ENCODE measurements at regions not wholly inside any gene's neighbourhood (a gene's known extent, or its start where the extent isn't known, plus 50 kb on each side); places are given as distances from the start of the nearest gene placed in this dataset.

DNA sequence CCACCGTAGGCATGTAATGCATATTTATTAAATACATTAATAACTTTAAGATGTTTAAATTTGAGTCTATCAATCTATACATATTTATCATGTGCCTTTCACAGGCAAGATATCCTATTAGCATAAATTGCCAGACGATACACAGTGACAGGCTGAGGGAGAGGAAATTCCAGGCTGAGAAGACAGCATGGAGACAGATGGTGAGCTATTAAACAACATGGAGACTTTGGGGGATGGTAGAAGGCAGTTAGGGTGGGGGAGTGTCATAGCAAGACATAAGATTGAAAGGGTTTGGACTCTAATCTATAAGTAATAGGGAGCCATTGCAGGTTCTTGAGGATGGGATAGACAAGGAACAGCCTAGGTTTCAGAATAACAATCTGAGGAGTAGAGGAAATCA, 138.5 kb downstream of the NXPE2 start:
- Mint-ChIP-seq H3K27ac (no peak overlapping the region), H3K9me3 (peaks cover 0 to 2% (median 0%) of the 10 kb centered on the region in 6 donors), H3K4me3 (no peak overlapping the region), H3K27me3 (ENCODE audit: low read depth in 3 of 3) (peaks cover 0 to 6% (median 3%) of the 10 kb centered on the region in 3 donors), H3K4me1 (no peaks in the 10 kb centered on the region), H3K36me3 (no peaks in the 10 kb centered on the region)
- no peak for DNase-seq

GRCh38 chr11:114818382-114818781, 140.1 kb downstream of the NXPE2 start:
- Mint-ChIP-seq H3K27ac (no peak overlapping the region), H3K4me3 (no peak overlapping the region), H3K4me1 (no peaks in the 10 kb centered on the region), H3K36me3 (no peaks in the 10 kb centered on the region), H3K9me3 (peaks cover 0 to 3% (median 0%) of the 10 kb centered on the region in 6 donors), H3K27me3 (ENCODE audit: low read depth in 3 of 3) (peaks cover 0 to 6% (median 3%) of the 10 kb centered on the region in 3 donors)
- DNase-seq = no peak

DNA sequence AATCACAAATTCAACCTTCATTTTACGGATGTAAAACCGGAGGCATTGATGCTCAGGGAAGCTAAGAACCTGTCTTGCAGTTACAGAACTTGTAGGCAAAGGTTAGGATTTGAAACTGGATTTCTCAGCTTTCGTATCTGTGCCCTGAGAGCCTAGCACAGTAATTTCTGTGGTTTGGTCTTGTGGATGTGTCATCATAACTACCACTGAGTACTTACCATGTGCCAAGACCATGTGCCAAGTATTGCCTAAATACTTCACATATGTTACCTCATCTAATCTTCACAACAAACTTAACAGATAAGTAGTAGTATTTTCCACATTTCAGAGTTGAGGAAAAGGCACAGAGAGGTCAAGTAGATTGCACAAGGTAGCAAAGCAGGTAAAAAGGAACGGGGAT, 140.7 kb downstream of the NXPE2 start:
- Mint-ChIP-seq H3K36me3 (no peaks in the 10 kb centered on the region), H3K27me3 (ENCODE audit: low read depth in 3 of 3) (peaks cover 0 to 6% (median 3%) of the 10 kb centered on the region in 3 donors), H3K9me3 (peaks cover 0 to 4% (median 0%) of the 10 kb centered on the region in 6 donors), H3K4me1 (no peaks in the 10 kb centered on the region), H3K4me3 (no peak overlapping the region), H3K27ac (no peak overlapping the region)
- no peak for DNase-seq

GRCh38 chr11:114820621-114821020, 142.3 kb downstream of the NXPE2 start:
- DNase-seq = no peak
- Mint-ChIP-seq H3K9me3 (peaks cover 0 to 4% (median 0%) of the 10 kb centered on the region in 6 donors), H3K4me3 (no peak overlapping the region), H3K36me3 (no peaks in the 10 kb centered on the region), H3K27ac (no peak overlapping the region), H3K27me3 (ENCODE audit: low read depth in 3 of 3) (peaks cover 0 to 2% (median 0%) of the 10 kb centered on the region in 3 donors), H3K4me1 (no peaks in the 10 kb centered on the region)

- H3K36me3 Mint-ChIP-seq = peaks cover 0 to 2% (median 0%) of the 10 kb centered on the region in 3 donors
- no peak overlapping the region for H3K27ac Mint-ChIP-seq
- no peak for DNase-seq
- H3K9me3 Mint-ChIP-seq = peaks cover 0 to 4% (median 0%) of the 10 kb centered on the region in 6 donors
- H3K4me1 Mint-ChIP-seq = no peaks in the 10 kb centered on the region
- no peak overlapping the region for H3K4me3 Mint-ChIP-seq
- H3K27me3 Mint-ChIP-seq (ENCODE audit: low read depth in 3 of 3) = peaks cover 0 to 5% (median 0%) of the 10 kb centered on the region in 3 donors
These were observed 143.5 kb downstream of the NXPE2 start for GRCh38 chr11:114821621-114822412.

DNA sequence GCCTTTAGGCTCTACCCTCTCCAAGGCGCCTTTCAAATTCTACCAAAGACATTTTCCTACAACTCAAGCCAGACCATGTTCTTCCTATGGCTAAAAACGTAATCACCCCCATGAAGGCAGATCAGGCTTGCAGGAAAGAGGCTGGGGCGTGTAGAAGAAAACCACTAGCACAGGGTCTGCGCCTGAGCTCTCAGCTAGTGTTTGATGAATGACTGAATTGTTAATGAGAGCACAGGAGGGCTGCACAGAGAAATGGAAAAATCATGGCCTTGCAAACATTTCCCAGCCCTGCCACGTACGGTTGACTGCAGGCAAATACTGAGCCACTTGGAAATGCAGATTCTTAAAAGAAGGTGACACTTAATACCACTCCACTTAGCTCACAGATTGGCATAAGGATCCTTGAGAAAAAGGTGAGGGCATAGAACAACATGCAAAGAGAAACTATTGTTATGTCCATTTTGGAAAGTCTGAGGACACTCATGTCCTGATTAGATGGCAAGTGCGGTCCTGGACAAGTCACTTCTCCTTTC, 148.6 kb downstream of the NXPE2 start:
- H3K27me3 Mint-ChIP-seq (ENCODE audit: low read depth in 3 of 3) = peaks cover 0 to 3% (median 2%) of the 10 kb centered on the region in 3 donors
- no peak overlapping the region for H3K4me3 Mint-ChIP-seq
- no peak for DNase-seq
- no peaks in the 10 kb centered on the region for H3K4me1 Mint-ChIP-seq
- peaks cover 0 to 4% (median 0%) of the 10 kb centered on the region in 3 donors for H3K36me3 Mint-ChIP-seq
- no peak overlapping the region for H3K27ac Mint-ChIP-seq
- peaks cover 0 to 2% (median 0%) of the 10 kb centered on the region in 6 donors for H3K9me3 Mint-ChIP-seq

DNA sequence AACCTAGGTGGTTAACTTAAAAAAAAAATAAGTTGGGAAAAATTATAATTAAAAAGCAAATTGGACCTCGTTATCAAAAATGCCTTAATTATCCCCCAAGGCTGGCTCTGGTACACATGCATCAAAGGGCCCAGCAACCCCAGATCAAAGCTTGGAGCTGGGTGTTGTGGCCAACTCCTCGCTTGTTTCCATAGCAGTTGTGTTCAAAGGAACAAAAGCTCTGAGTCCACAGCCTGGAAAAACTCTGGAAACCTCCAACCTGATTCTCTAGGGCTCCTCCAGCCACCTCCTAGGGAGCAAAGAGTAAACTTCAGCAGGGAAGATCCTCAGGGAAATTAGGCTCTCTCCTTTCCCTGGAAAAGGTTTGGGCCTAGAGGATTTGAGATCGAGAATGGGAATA, 149.4 kb downstream of the NXPE2 start:
- DNase-seq = no peak
- Mint-ChIP-seq H3K9me3 (peaks cover 0 to 2% (median 0%) of the 10 kb centered on the region in 6 donors), H3K27ac (no peak overlapping the region), H3K27me3 (ENCODE audit: low read depth in 3 of 3) (peaks cover 0 to 3% (median 2%) of the 10 kb centered on the region in 3 donors), H3K4me3 (no peak overlapping the region), H3K36me3 (peaks cover 0 to 4% (median 0%) of the 10 kb centered on the region in 3 donors), H3K4me1 (no peaks in the 10 kb centered on the region)

DNA sequence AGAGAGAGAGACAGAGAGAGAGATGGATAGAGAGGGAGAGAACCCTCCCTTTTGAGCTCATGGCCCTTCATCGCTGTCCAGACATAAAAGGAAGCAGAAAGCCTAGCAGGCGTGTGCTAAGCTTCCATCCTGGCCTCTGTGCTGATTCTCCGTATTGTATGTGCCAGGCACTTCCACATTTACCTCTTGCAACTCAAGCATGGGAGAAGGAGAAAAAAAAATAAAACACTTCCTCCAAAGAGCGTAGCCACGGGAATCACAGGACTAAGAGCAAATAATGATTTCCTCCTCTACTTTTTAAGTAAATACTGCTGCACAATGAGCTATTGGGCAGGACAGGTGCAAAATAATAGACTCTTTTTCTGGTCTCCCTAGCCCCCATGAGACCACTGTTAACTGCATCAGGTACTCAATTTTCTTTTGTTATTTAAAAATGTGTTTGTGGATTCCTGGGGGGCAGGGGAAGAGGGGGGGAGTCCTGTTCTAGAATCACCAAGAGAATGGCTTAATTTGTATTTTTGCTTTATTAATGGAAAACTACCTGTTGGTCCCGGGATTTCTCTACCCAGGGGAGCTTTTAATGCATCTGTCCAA, 154.3 kb downstream of the NXPE2 start:
- Mint-ChIP-seq H3K27me3 (ENCODE audit: low read depth in 3 of 3) (peaks cover 0 to 2% (median 0%) of the 10 kb centered on the region in 3 donors), H3K9me3 (peaks cover 0 to 3% (median 0%) of the 10 kb centered on the region in 6 donors), H3K27ac (no peak overlapping the region), H3K4me3 (no peak overlapping the region), H3K4me1 (no peaks in the 10 kb centered on the region), H3K36me3 (no peaks in the 10 kb centered on the region)
- no peak for DNase-seq

DNA sequence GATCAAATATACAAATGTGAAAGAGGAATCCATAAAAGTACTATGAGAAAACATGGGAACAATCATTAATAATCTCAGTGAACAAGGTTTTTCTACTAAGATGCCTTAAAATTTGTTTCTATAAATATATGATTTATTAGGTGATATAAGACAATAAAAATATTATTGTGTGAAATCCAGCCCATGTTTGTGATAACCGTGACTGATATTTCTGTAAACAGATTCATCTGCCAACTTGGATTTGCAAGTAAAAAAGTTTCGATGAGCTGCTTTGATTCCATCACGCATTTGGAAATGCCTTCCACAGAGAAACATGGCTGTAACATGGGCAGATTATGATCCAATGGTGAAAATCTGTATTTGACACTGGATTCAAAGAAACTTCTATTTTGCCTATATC, 157.8 kb downstream of the NXPE2 start:
- Mint-ChIP-seq H3K4me1 (no peaks in the 10 kb centered on the region), H3K27ac (no peak overlapping the region), H3K4me3 (no peak overlapping the region), H3K36me3 (peaks cover 0 to 3% (median 0%) of the 10 kb centered on the region in 3 donors), H3K27me3 (ENCODE audit: low read depth in 3 of 3) (no peaks in the 10 kb centered on the region), H3K9me3 (peaks cover 3 to 13% (median 9%) of the 10 kb centered on the region in 6 donors)
- no peak for DNase-seq

GRCh38 chr11:114844896-114845295, 166.6 kb downstream of the NXPE2 start:
- no peak for DNase-seq
- H3K36me3 Mint-ChIP-seq = no peaks in the 10 kb centered on the region
- no peak overlapping the region for H3K4me3 Mint-ChIP-seq
- no peak overlapping the region for H3K27ac Mint-ChIP-seq
- H3K9me3 Mint-ChIP-seq = peaks cover 0 to 10% (median 0%) of the 10 kb centered on the region in 6 donors
- H3K4me1 Mint-ChIP-seq = no peaks in the 10 kb centered on the region
- peaks cover 0 to 3% (median 0%) of the 10 kb centered on the region in 3 donors for H3K27me3 Mint-ChIP-seq (ENCODE audit: low read depth in 3 of 3)

DNA sequence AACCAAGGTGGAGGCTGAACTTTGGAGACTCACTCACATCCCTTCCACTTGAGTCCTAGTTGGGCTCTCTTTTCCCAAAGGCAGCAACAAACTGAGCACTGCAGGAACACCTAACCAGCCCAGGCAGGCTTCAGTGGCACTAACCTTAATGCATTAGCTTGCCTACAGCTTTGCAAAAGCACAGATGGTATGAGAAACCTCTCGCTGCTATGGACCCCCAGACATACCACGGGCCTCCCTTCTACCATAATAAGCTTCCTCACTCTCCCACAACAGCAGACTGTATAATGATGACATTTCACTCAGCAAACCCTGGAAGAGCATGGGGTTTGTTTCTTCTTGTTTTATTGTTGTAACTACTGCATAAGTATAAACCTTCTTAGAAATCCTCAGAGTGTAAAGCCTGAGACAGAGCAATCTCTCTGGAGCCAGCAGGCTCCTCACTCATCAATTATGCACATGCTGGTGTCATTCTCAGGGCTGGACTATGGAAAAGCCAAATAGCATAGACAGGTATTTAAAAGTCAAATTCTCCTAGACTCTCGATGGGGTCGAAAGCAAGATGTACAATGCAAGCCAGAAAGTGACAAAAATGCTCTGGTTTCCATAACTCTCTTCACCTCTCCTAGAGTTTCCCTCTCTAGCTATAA, 167.6 kb downstream of the NXPE2 start:
- Mint-ChIP-seq H3K27ac (no peak overlapping the region), H3K9me3 (peaks cover 0 to 10% (median 0%) of the 10 kb centered on the region in 6 donors), H3K36me3 (no peaks in the 10 kb centered on the region), H3K4me1 (no peaks in the 10 kb centered on the region), H3K4me3 (no peak overlapping the region), H3K27me3 (ENCODE audit: low read depth in 3 of 3) (peaks cover 0 to 3% (median 0%) of the 10 kb centered on the region in 3 donors)
- DNase-seq = no peak

DNA sequence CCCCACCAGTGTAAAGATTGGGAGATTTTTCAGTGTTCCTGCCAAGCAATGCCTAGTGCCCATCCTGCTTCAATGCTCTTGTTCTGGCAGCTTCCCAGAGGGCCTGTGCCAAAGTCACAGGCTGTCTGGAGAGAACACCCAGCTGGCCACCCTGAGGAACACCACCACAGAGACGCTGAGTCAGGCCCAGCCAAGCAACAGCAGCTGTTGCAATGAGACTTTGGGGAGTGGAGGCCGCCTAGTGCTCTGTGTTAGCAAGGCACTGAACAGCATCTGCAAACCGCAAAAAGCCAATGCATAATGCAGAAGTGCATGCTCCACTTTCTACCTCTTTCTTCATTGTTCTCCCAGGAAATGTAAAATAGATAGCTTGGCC, 168.1 kb downstream of the NXPE2 start:
- peaks cover 0 to 10% (median 0%) of the 10 kb centered on the region in 6 donors for H3K9me3 Mint-ChIP-seq
- no peak overlapping the region for H3K27ac Mint-ChIP-seq
- H3K27me3 Mint-ChIP-seq (ENCODE audit: low read depth in 3 of 3) = peaks cover 0 to 3% (median 0%) of the 10 kb centered on the region in 3 donors
- no peak for DNase-seq
- no peaks in the 10 kb centered on the region for H3K36me3 Mint-ChIP-seq
- H3K4me1 Mint-ChIP-seq = no peaks in the 10 kb centered on the region
- H3K4me3 Mint-ChIP-seq = no peak overlapping the region

DNA sequence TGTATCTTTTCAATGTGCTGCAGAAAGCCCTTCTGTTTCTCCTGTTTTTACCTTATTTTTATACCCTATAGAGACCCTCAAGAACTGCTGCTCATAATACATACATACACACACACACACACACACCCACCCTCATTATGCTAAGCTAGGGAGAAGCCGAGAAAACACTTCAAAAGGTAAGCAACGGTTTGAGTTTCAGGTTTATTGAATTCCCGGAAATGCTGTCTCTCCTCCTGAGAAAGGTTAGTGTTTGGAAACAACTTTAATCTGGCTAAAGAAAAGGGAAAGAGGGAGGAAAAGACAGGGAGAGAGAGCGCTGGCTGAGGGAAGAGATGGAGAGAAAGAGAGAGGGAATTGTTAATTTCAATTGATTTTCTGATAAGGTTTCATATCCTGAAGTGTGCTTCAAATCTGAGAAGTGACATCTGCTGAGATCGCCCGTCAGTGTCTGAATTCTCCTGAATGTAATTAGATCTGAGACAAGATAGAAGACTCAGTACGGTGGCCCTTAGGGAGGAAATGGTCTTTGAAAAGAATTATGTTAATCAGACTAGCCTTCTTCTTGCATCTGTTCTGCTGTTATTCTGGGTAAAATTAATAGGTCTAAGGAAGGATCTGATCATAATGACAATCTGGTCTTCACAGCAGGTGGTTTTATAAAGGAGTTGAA, 169.1 kb downstream of the NXPE2 start:
- no peak for DNase-seq
- H3K9me3 Mint-ChIP-seq = peaks cover 0 to 10% (median 0%) of the 10 kb centered on the region in 6 donors
- no peaks in the 10 kb centered on the region for H3K36me3 Mint-ChIP-seq
- no peak overlapping the region for H3K4me3 Mint-ChIP-seq
- no peak overlapping the region for H3K27ac Mint-ChIP-seq
- peaks cover 0 to 3% (median 3%) of the 10 kb centered on the region in 3 donors for H3K27me3 Mint-ChIP-seq (ENCODE audit: low read depth in 3 of 3)
- H3K4me1 Mint-ChIP-seq = no peaks in the 10 kb centered on the region

Measured in immature natural killer cell (primary cell).